RWPE1 (cell line): ENCODE measurements at regions not wholly inside any gene's neighbourhood (a gene's known extent, or its start where the extent isn't known, plus 50 kb on each side); places are given as distances from the start of the nearest gene placed in this dataset.
A peak's percentile ranks its signal among the peaks of the same experiment; 100 is the strongest.
"Not testable (repeated sequence)": the region's sequence is repeated elsewhere in the genome, so short reads cannot be mapped to it uniquely, and the experiment has no call there.

Experiments
- CTCF ChIA-PET: fragments of 350-600 bp; sonication (Branson Sonifier 250); formaldehyde crosslinking; extraction: SDS; loops from one replicate; lab custom pipeline; 2021; lab: Yijun Ruan, JAX
- POLR2A ChIA-PET: fragments of 400-600 bp; formaldehyde crosslinking; extraction: SDS; loops from one replicate; lab custom pipeline; 2020; ENCODE audit warnings: antibody characterized with exemption; ENCODE audit not compliant: low non-redundant PET; lab: Yijun Ruan, JAX
- DNase-seq: peaks from one replicate; pipeline ENCODE4 v3.0.0; 2012; ENCODE audit warnings: low spot score
- H3K27ac ChIP-seq: fragments of 450-650 bp; 2 replicates; pipeline ENCODE4 v1.5.1; 2017
- CTCF ChIP-seq: fragments of 450-650 bp; conservative IDR thresholded peaks from 2 replicates; pipeline ENCODE4 v1.5.1; 2017; ENCODE audit warnings: low read depth, mild to moderate bottlenecking

- CTCF ChIA-PET, DNase-seq, POLR2A ChIA-PET, H3K27ac ChIP-seq: not testable (repeated sequence)
Measured at GRCh38 chrX:89539150-89539549, 382.6 kb upstream of the TGIF2LX start.

GRCh38 chrX:89557146-89557545 lies 364.6 kb upstream of the TGIF2LX start:
- H3K27ac ChIP-seq, POLR2A ChIA-PET, CTCF ChIA-PET, DNase-seq: not testable (repeated sequence)

- POLR2A ChIA-PET = not testable (repeated sequence)
Measured at GRCh38 chrX:89562079-89562478, 359.6 kb upstream of the TGIF2LX start.

GRCh38 chrX:89563107-89563506 lies 358.6 kb upstream of the TGIF2LX start:
- DNase-seq, POLR2A ChIA-PET, CTCF ChIA-PET, H3K27ac ChIP-seq: not testable (repeated sequence)

More at GRCh38 chrX:89562079-89562478, 359.6 kb upstream of the TGIF2LX start:
- DNase-seq, CTCF ChIA-PET, H3K27ac ChIP-seq: not testable (repeated sequence)

- POLR2A ChIA-PET, CTCF ChIA-PET, H3K27ac ChIP-seq, DNase-seq: not testable (repeated sequence)
Measured at GRCh38 chrX:89567787-89568186, 353.9 kb upstream of the TGIF2LX start.

GRCh38 chrX:89581868-89582267 lies 339.8 kb upstream of the TGIF2LX start:
- H3K27ac ChIP-seq, POLR2A ChIA-PET, DNase-seq, CTCF ChIA-PET: not testable (repeated sequence)

- DNase-seq, CTCF ChIA-PET, H3K27ac ChIP-seq, POLR2A ChIA-PET: not testable (repeated sequence)
Measured at GRCh38 chrX:89631858-89632257, 289.9 kb upstream of the TGIF2LX start.

- H3K27ac ChIP-seq, CTCF ChIA-PET, POLR2A ChIA-PET, DNase-seq: not testable (repeated sequence)
Measured at GRCh38 chrX:89635887-89636286, 285.8 kb upstream of the TGIF2LX start.

GRCh38 chrX:89658662-89659061 lies 263.0 kb upstream of the TGIF2LX start:
- CTCF ChIA-PET, H3K27ac ChIP-seq, POLR2A ChIA-PET, DNase-seq: not testable (repeated sequence)

- CTCF ChIA-PET, POLR2A ChIA-PET, DNase-seq, H3K27ac ChIP-seq: not testable (repeated sequence)
Measured at GRCh38 chrX:89706481-89706880, 215.2 kb upstream of the TGIF2LX start.

GRCh38 chrX:89707363-89707927 lies 214.3 kb upstream of the TGIF2LX start:
- CTCF ChIA-PET, POLR2A ChIA-PET, H3K27ac ChIP-seq, DNase-seq: not testable (repeated sequence)

- H3K27ac ChIP-seq, POLR2A ChIA-PET, CTCF ChIA-PET, DNase-seq: not testable (repeated sequence)
Measured at GRCh38 chrX:89734367-89734766, 187.3 kb upstream of the TGIF2LX start.

- CTCF ChIA-PET, DNase-seq, H3K27ac ChIP-seq, POLR2A ChIA-PET: not testable (repeated sequence)
Measured at GRCh38 chrX:89756466-89756865, 165.2 kb upstream of the TGIF2LX start.

- DNase-seq, H3K27ac ChIP-seq, POLR2A ChIA-PET, CTCF ChIA-PET: not testable (repeated sequence)
- peak; percentile 29; the same call in 1 of the 2 replicates for TF ChIP-seq CTCF
Measured at GRCh38 chrX:89757767-89758166, 163.9 kb upstream of the TGIF2LX start.

GRCh38 chrX:89759076-89759685 lies 162.5 kb upstream of the TGIF2LX start:
- DNase-seq, POLR2A ChIA-PET, CTCF ChIA-PET, H3K27ac ChIP-seq: not testable (repeated sequence)

GRCh38 chrX:89771639-89772038 lies 150.1 kb upstream of the TGIF2LX start:
- H3K27ac ChIP-seq, DNase-seq, POLR2A ChIA-PET, CTCF ChIA-PET: not testable (repeated sequence)

GRCh38 chrX:89811440-89811839 lies 110.3 kb upstream of the TGIF2LX start:
- H3K27ac ChIP-seq, DNase-seq, POLR2A ChIA-PET, CTCF ChIA-PET: not testable (repeated sequence)
